GM12878 (cell line): ENCODE measurements at regions not wholly inside any gene's neighbourhood (a gene's known extent, or its start where the extent isn't known, plus 50 kb on each side); places are given as distances from the start of the nearest gene placed in this dataset.

ENCODE experiments used
- ATF2 ChIP-seq: IDR thresholded peaks from 2 replicates; pipeline ENCODE4 v1.6.1; 2012; ENCODE audit warnings: low read length, inconsistent platforms
- CEBPB ChIP-seq, 2 experiments: fragments of 150-350 bp in 1 of 2; IDR thresholded peaks; 2 replicates each; pipeline ENCODE4 v1.6.1; 2012 to 2014; ENCODE audit warnings: low read depth in 2 of 2, low read length in 2 of 2, borderline replicate concordance in 1 of 2, inconsistent platforms in 1 of 2
- CEBPZ ChIP-seq: fragments of 150-350 bp; IDR thresholded peaks from 2 replicates; pipeline ENCODE4 v1.6.1; 2016; ENCODE audit warnings: low read depth, low read length
- CTCF ChIP-seq, 3 experiments: IDR thresholded peaks in 2 of 3; conservative IDR thresholded peaks in 1 of 3; 2 replicates each; pipeline ENCODE4 v1.5.1; 2011; ENCODE audit warnings: low read depth in 3 of 3, low read length in 3 of 3, mild to moderate bottlenecking in 3 of 3, control low read depth in 2 of 3, moderate library complexity in 2 of 3, inconsistent platforms in 1 of 3, mixed read lengths in 1 of 3; ENCODE audit not compliant: control insufficient read depth in 2 of 3, insufficient read depth in 1 of 3; ENCODE audit errors: extremely low read depth in 1 of 3
- EGR1 ChIP-seq, 2 experiments: IDR thresholded peaks; 1 replicate in 1 of 2; 2 replicates in 1 of 2; pipeline ENCODE4 v1.6.1; 2011 to 2012; ENCODE audit warnings: low read depth in 2 of 2, low read length in 2 of 2, borderline replicate concordance in 1 of 2, mild to moderate bottlenecking in 1 of 2, moderate library complexity in 1 of 2
- EP300 ChIP-seq, 2 experiments: fragments of 150-350 bp in 1 of 2; IDR thresholded peaks; 2 replicates each; pipeline ENCODE4 v1.6.1; 2011 to 2012; ENCODE audit warnings: low read depth in 2 of 2, low read length in 2 of 2, borderline replicate concordance in 1 of 2, improper control_type of control experiment in 1 of 2, inconsistent platforms in 1 of 2; ENCODE audit not compliant: control insufficient read depth in 1 of 2
- MYB ChIP-seq: fragments of 150-350 bp; IDR thresholded peaks from 2 replicates; pipeline ENCODE4 v1.6.1; 2014; ENCODE audit warnings: mild to moderate bottlenecking, low read depth, low read length, borderline replicate concordance
- NFIC ChIP-seq: IDR thresholded peaks from 2 replicates; pipeline ENCODE4 v1.6.1; 2012; ENCODE audit warnings: low read depth, mild to moderate bottlenecking, inconsistent platforms, low read length, moderate library complexity
- POLR2A ChIP-seq: IDR thresholded peaks from 2 replicates; pipeline ENCODE4 v1.6.1; 2011; ENCODE audit warnings: low read depth, mild to moderate bottlenecking, low read length
- POLR2AphosphoS5 ChIP-seq: IDR thresholded peaks from 2 replicates; pipeline ENCODE4 v1.6.1; 2011; ENCODE audit warnings: mild to moderate bottlenecking, low read length, inconsistent platforms
- ZNF274 ChIP-seq: IDR thresholded peaks from one replicate; pipeline ENCODE4 v1.8.0; 2011; ENCODE audit not compliant: insufficient read length, insufficient read depth
- ZNF687 ChIP-seq: fragments of 450-650 bp; IDR thresholded peaks from 2 replicates; pipeline ENCODE4 v1.6.1; 2017; ENCODE audit warnings: mild to moderate bottlenecking, moderate library complexity

GRCh38 chr1:204801211-204801610 is 69.5 kb upstream of the NFASC start:
- TF ChIP-seq EP300 (IDR thresholded peaks at IDR 0.05; ENCODE audit: borderline replicate concordance in 1 of 2, control insufficient read depth in 1 of 2, low read depth in 2 of 2, low read length in 2 of 2) = no peak
- TF ChIP-seq ZNF274 = no peak
- TF ChIP-seq MYB = no peak
- no peak for TF ChIP-seq POLR2A
- TF ChIP-seq EGR1 (IDR thresholded peaks at IDR 0.05; ENCODE audit: borderline replicate concordance in 1 of 2, low read depth in 2 of 2, low read length in 2 of 2) = no peak
- no peak for TF ChIP-seq POLR2AphosphoS5
- TF ChIP-seq ATF2 = no peak
- TF ChIP-seq CTCF (IDR thresholded peaks at IDR 0.05 in 2 of 3, conservative IDR thresholded peaks at IDR 0.05 in 1 of 3; ENCODE audit: control insufficient read depth in 2 of 3, extremely low read depth in 1 of 3, insufficient read depth in 1 of 3, low read depth in 3 of 3, low read length in 3 of 3) = no peak
- no peak for TF ChIP-seq ZNF687
- no peak for TF ChIP-seq CEBPB (IDR thresholded peaks at IDR 0.05; ENCODE audit: borderline replicate concordance in 1 of 2, low read depth in 2 of 2, low read length in 2 of 2)
- TF ChIP-seq NFIC = no peak
- TF ChIP-seq CEBPZ = no peak
